ENCODE measurements at regions not wholly inside any gene's neighbourhood (a gene's known extent, or its start where the extent isn't known, plus 50 kb on each side); places are given as distances from the start of the nearest gene placed in this dataset.

DNA sequence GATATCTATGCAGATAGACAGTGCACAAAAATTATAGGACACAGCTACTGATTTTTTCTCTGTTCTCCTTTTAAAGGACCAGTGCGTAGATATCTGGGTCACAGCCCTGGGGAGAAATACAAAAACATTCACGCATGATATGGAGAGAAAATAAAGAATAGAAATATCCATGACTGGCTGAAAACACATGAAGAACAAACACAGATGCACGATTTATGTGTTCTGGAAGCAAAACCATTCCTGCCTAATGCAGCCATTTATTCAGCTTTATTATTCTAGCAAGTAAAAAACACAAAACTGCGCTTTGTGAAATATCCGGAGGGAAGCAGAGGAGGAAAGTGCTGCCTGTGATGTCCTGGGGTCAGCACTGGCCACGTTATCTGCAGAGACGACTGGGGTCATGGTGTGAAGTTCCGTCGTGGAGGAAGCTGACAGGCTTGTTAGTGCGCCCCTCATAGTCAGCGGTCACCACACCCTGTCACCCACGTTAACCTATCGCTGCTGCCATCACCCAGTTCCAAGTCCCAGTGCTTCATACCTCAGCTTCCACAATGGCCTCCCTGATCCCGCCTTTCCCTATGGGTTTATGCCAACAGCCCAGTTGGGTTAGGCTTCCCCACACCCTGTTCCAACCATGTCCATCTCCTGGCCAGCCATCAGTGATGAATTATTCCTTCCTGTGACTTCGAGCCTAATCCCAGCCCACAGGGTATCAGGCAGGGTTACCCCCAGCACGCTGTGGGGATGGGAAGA is 86.6 kb upstream of the RPS6KA2 start:
- no peak overlapping the region for H3K4me3 ChIP-seq (ENCODE audit: low read depth, low read length)
- ChIA-PET POLR2A (no interaction called here), CTCF (interaction anchor here (0.6 to 0.7 kb wide), 3 partner anchors 57 to 1514 kb away, joined by 3 read pairs; no protein-coding TSS in a partner anchor)
- H3K4me1 ChIP-seq (ENCODE audit: control insufficient read depth, insufficient read depth, low read length), result no peaks in the 10 kb centered on the region
- no peaks in the 10 kb centered on the region for H3K36me3 ChIP-seq (ENCODE audit: control insufficient read depth in 2 of 2, insufficient read depth in 1 of 2, low read length in 2 of 2)
- TF ChIP-seq ZSCAN18 (tag by site-specific recombination; IDR thresholded peaks at IDR 0.05), result no peak
- no peak for TF ChIP-seq ZNF202 (tag by site-specific recombination; IDR thresholded peaks at IDR 0.05; ENCODE audit: borderline replicate concordance)
- no peak for TF ChIP-seq ZNF549 (tag by site-specific recombination; IDR thresholded peaks at IDR 0.05)
- no peak for TF ChIP-seq ZNF654 (tag by site-specific recombination; IDR thresholded peaks at IDR 0.05; ENCODE audit: low read depth)
- TF ChIP-seq KLF16 (tag by site-specific recombination; IDR thresholded peaks at IDR 0.05), result no peak
- H3K27ac ChIP-seq (ENCODE audit: extremely low read depth, low read depth, low read length), result no peak overlapping the region
- H3K9me3 ChIP-seq (ENCODE audit: control insufficient read depth, insufficient read depth, low read depth, low read length), result no peaks in the 10 kb centered on the region

- ChIA-PET POLR2A (no interaction called here), CTCF (interaction anchor here (0.6 to 1.0 kb wide), 5 partner anchors 41 to 1515 kb away, joined by 3 read pairs; no protein-coding TSS in a partner anchor)
- H3K4me1 ChIP-seq (ENCODE audit: control insufficient read depth, insufficient read depth, low read length), result no peaks in the 10 kb centered on the region
- no peaks in the 10 kb centered on the region for H3K9me3 ChIP-seq (ENCODE audit: control insufficient read depth, insufficient read depth, low read depth, low read length)
- H3K27ac ChIP-seq (ENCODE audit: extremely low read depth, low read depth, low read length), result no peak overlapping the region
- no peaks in the 10 kb centered on the region for H3K36me3 ChIP-seq (ENCODE audit: control insufficient read depth in 2 of 2, insufficient read depth in 1 of 2, low read length in 2 of 2)
- TF ChIP-seq ZNF473 (tag by site-specific recombination; IDR thresholded peaks at IDR 0.05) (no peak), ZFP69B (tag by site-specific recombination; IDR thresholded peaks at IDR 0.05) (no peak), HOXC10 (CRISPR knock-in tag; IDR thresholded peaks at IDR 0.05) (no peak), ZNF350 (tag by site-specific recombination; IDR thresholded peaks at IDR 0.05) (no peak), ZNF658 (tag by site-specific recombination; IDR thresholded peaks at IDR 0.05) (no peak), ZNF24 (tag by site-specific recombination; IDR thresholded peaks at IDR 0.05) (no peak), ZBTB48 (tag by site-specific recombination; IDR thresholded peaks at IDR 0.05) (no peak), GLI2 (tag by site-specific recombination; IDR thresholded peaks at IDR 0.05; ENCODE audit: borderline replicate concordance, low read depth) (no peak), ZXDB (tag by site-specific recombination; IDR thresholded peaks at IDR 0.05) (no peak), ZBTB21 (tag by site-specific recombination; IDR thresholded peaks at IDR 0.05) (no peak), ZNF324 (tag by site-specific recombination; IDR thresholded peaks at IDR 0.05) (no peak), GLI4 (tag by site-specific recombination; IDR thresholded peaks at IDR 0.05) (no peak), ZNF48 (tag by site-specific recombination; IDR thresholded peaks at IDR 0.05) (no peak), ZNF558 (tag by site-specific recombination; IDR thresholded peaks at IDR 0.05) (no peak)
- TF ChIP-seq, protein P1, sequence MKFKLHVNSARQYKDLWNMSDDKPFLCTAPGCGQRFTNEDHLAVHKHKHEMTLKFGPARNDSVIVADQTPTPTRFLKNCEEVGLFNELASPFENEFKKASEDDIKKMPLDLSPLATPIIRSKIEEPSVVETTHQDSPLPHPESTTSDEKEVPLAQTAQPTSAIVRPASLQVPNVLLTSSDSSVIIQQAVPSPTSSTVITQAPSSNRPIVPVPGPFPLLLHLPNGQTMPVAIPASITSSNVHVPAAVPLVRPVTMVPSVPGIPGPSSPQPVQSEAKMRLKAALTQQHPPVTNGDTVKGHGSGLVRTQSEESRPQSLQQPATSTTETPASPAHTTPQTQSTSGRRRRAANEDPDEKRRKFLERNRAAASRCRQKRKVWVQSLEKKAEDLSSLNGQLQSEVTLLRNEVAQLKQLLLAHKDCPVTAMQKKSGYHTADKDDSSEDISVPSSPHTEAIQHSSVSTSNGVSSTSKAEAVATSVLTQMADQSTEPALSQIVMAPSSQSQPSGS (tag by site-specific recombination; IDR thresholded peaks at IDR 0.05; ENCODE audit: low read depth), result no peak
- TF ChIP-seq, protein P2, sequence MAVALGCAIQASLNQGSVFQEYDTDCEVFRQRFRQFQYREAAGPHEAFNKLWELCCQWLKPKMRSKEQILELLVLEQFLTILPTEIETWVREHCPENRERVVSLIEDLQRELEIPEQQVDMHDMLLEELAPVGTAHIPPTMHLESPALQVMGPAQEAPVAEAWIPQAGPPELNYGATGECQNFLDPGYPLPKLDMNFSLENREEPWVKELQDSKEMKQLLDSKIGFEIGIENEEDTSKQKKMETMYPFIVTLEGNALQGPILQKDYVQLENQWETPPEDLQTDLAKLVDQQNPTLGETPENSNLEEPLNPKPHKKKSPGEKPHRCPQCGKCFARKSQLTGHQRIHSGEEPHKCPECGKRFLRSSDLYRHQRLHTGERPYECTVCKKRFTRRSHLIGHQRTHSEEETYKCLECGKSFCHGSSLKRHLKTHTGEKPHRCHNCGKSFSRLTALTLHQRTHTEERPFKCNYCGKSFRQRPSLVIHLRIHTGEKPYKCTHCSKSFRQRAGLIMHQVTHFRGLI (tag by site-specific recombination; IDR thresholded peaks at IDR 0.05), result no peak
- TF ChIP-seq, protein P3, sequence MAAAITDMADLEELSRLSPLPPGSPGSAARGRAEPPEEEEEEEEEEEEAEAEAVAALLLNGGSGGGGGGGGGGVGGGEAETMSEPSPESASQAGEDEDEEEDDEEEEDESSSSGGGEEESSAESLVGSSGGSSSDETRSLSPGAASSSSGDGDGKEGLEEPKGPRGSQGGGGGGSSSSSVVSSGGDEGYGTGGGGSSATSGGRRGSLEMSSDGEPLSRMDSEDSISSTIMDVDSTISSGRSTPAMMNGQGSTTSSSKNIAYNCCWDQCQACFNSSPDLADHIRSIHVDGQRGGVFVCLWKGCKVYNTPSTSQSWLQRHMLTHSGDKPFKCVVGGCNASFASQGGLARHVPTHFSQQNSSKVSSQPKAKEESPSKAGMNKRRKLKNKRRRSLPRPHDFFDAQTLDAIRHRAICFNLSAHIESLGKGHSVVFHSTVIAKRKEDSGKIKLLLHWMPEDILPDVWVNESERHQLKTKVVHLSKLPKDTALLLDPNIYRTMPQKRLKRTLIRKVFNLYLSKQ (tag by site-specific recombination; IDR thresholded peaks at IDR 0.05; ENCODE audit: borderline replicate concordance), result no peak
- TF ChIP-seq, protein P4, sequence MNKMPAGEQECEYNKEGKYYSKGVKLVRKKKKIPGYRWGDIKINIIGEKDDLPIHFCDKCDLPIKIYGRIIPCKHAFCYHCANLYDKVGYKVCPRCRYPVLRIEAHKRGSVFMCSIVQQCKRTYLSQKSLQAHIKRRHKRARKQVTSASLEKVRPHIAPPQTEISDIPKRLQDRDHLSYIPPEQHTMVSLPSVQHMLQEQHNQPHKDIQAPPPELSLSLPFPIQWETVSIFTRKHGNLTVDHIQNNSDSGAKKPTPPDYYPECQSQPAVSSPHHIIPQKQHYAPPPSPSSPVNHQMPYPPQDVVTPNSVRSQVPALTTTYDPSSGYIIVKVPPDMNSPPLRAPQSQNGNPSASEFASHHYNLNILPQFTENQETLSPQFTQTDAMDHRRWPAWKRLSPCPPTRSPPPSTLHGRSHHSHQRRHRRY (tag by site-specific recombination; IDR thresholded peaks at IDR 0.05), result no peak
- TF ChIP-seq, protein P5, sequence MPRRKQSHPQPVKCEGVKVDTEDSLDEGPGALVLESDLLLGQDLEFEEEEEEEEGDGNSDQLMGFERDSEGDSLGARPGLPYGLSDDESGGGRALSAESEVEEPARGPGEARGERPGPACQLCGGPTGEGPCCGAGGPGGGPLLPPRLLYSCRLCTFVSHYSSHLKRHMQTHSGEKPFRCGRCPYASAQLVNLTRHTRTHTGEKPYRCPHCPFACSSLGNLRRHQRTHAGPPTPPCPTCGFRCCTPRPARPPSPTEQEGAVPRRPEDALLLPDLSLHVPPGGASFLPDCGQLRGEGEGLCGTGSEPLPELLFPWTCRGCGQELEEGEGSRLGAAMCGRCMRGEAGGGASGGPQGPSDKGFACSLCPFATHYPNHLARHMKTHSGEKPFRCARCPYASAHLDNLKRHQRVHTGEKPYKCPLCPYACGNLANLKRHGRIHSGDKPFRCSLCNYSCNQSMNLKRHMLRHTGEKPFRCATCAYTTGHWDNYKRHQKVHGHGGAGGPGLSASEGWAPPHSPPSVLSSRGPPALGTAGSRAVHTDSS (tag by site-specific recombination; IDR thresholded peaks at IDR 0.05), result no peak
- no peak overlapping the region for H3K4me3 ChIP-seq (ENCODE audit: low read depth, low read length)
Measured at GRCh38 chr6:166712286-166713228, 85.5 kb upstream of the RPS6KA2 start.

Measured in HEK293 (cell line).